Glomerular visceral epithelial cell (primary cell): ENCODE measurements at regions not wholly inside any gene's neighbourhood (a gene's known extent, or its start where the extent isn't known, plus 50 kb on each side); places are given as distances from the start of the nearest gene placed in this dataset.
A peak's percentile ranks its signal among the peaks of the same experiment; 100 is the strongest.

ENCODE experiments used
- DNase-seq: peaks from one replicate; pipeline ENCODE4 v3.0.0-alpha.2; 2016; ENCODE audit errors: extremely low spot score

GRCh38 chr14:22477569-22478194 lies 111.3 kb downstream of the DAD1 start:
- DNase-seq, result no peak

GRCh38 chr14:22476887-22477286 lies 112.1 kb downstream of the DAD1 start:
- no peak for DNase-seq

DNA sequence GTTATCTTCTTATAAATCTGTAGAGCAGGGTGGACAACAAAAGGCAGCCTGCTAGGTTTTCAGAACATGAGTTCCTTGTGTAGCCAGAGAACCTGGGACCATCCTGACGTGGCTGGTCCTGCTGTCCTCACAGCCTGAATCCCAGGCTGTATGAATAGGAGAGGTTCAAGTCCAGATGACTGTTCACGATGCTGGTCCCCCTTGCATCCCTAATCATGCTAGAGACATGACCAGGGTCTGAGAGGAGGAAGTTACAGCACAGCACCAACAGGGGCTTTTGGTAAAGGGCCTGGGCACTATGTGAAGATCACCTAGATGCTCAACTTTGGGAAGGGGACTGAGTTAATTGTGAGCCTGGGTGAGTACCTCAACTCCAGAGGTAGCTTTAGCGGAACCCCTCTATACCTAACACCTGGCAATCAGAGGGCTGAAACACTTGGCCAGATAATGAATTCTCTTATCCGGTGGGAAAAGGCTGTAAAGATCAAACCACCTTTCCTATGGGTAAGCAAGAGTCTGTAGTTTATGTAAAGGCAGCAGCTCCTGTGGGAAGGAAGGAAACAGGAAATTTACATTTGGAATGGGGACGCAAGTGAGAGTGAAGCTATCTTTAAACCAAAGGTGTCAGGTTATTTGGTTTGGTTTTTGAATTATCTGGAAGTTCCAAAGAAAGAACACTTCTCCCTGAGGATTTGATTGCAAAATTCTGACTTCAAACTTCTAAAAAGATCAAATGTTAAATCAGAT lies 112.8 kb downstream of the DAD1 start:
- DNase-seq, result no peak

DNA sequence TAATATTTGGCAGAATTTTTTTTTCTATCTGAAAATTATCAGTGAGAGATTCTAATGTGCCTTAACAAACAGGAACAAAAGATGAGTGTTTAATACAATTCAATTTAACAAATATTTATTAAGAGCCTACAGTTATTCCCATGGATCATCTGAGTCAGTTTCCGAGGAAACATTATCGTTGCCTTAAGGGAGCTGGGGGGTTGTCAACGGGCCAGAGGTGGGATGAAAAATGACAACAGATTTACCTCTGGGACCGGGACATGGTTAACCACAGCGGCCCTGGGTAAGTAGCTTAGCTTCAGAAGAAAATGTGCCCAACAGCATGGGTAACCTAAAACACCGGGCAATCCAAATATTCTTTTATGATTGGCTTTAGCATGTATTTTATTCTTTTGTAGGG lies 113.6 kb downstream of the DAD1 start:
- DNase-seq, result no peak

GRCh38 chr14:22474730-22475351 lies 114.2 kb downstream of the DAD1 start:
- DNase-seq, result peak; percentile 17

DNA sequence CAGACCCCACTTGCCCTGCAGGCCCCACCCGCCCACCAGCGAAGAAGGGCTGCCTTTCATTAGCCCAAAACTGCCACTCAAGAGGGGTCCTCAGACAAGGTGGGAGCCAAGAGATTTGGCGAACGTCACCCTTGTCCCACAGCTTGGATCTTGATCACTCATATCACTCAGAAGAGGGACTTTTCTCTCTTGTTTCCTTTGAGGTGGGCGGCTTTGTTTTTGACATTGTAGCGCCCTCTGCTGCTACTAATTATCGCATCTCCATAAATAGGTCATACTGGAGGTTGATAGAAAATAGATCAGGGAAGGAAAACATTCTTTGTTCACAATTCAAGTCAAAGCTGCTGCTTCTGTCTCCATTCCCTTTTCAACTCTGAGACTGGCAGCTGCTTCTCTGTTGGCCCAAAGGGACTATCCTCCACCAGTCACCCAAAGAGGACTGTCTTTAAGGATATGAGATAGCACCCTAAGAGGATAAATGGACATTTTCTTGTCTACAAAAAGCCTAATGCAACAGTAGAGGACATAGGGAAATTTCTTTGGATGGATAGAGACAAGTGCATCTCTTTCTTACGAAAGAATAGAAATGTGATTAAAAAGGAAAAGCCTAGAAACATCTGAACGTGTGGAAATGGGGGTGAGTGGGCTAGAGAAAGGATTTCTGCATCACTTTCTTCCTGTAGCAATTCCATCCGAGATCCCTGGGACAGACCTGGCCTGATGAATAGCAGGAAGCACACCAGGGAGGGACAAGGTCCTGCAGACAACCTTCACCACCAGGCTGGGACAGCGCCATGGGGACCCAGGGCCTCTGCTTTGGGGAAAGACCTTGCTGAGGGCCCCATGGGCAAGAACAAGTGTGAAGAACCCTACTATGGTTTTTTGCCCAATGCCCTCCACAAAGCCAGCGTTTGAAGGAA lies 115.8 kb downstream of the DAD1 start:
- peak; percentile 60 for DNase-seq

GRCh38 chr14:22472466-22472865 lies 116.6 kb downstream of the DAD1 start:
- DNase-seq, result no peak

GRCh38 chr14:22471545-22472121 lies 117.4 kb downstream of the DAD1 start:
- peak; percentile 73 for DNase-seq

GRCh38 chr14:22469538-22470303 lies 119.3 kb downstream of the DAD1 start:
- DNase-seq, result no peak

GRCh38 chr14:22468830-22469229 lies 120.2 kb downstream of the DAD1 start:
- no peak for DNase-seq

GRCh38 chr14:22466491-22466890 lies 122.5 kb downstream of the DAD1 start:
- DNase-seq, result peak; percentile 10

- peak; percentile 53 for DNase-seq
Measured at GRCh38 chr14:22465201-22465840, 123.7 kb downstream of the DAD1 start.

DNA sequence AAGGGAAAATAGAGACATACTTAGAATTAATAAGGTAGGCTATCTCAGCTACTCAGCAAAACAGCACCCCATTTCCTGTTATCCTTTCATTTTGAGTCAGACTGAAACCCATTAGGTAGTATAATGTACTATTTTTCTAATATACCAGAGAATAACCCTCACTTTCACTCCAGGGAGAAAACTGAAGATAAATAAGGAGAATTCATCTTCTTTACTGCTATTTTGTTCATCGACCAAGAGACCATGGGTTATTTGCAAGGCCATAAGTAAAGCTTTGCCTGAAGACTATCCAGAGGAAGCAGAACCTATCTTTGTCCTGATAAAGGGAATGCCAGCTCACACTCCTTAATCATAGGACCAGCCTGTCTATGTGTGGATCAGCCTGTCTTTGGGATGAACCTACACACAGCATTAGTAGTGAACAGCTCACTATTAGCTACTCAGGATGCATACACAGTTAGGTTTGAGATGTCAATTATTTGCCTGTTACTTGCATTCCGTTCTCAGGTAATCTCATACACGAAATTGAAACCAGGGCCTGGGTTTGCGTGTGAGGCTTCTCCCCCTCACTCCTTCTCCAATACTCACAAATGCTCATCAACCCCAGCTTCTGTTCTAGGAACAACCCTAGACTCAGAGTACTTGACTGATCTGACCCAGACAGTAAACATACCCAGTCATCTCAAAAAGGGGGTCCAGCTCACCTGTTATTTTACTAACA lies 124.4 kb downstream of the DAD1 start:
- no peak for DNase-seq

- DNase-seq, result no peak
Measured at GRCh38 chr14:22463763-22464173, 125.3 kb downstream of the DAD1 start.

DNA sequence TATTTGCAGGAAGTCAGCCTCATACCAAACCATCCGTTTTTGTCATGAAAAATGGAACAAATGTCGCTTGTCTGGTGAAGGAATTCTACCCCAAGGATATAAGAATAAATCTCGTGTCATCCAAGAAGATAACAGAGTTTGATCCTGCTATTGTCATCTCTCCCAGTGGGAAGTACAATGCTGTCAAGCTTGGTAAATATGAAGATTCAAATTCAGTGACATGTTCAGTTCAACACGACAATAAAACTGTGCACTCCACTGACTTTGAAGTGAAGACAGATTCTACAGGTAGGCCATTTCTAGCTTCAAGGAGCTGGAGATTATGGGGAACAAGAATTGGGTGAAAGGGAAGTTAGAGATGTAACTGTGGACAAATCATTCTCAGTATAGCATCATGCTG lies 126.1 kb downstream of the DAD1 start:
- DNase-seq, result no peak

DNA sequence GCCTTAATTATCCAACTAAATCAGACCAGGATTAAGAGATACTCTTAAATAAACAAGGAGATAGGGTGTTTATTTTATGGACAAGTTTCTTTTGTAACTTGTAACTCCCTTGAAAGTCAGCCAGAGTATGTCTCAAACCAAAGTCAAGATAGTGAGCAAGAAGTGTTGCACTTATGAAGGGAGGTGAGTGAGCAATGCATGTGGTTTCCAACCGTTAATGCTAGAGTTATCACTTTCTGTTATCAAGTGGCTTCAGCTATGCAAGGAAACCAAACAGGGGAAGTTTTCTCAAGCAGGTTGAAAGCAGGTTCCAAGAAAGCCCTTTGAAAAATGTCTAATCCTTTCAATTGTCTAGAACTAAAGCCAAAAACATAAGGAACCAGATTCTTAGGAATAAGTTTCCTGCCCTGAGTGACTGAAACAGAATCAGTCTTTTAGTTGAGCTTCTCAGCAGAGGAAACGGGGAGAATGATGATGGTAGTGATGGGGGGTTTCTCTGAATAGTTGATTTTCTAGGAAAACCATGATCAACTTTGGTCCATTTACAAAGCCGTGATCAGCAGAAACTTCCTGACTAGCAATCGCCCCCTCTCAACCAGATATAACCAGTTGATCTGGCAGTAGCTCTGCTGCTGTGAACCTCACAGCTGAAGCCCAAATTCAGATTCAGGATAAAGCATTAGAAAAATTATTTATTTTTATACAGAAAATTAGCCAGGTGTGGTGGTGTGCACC lies 128.4 kb downstream of the DAD1 start:
- peak; percentile 8 for DNase-seq

- DNase-seq, result no peak
Measured at GRCh38 chr14:22458737-22459136, 130.3 kb downstream of the DAD1 start.

DNA sequence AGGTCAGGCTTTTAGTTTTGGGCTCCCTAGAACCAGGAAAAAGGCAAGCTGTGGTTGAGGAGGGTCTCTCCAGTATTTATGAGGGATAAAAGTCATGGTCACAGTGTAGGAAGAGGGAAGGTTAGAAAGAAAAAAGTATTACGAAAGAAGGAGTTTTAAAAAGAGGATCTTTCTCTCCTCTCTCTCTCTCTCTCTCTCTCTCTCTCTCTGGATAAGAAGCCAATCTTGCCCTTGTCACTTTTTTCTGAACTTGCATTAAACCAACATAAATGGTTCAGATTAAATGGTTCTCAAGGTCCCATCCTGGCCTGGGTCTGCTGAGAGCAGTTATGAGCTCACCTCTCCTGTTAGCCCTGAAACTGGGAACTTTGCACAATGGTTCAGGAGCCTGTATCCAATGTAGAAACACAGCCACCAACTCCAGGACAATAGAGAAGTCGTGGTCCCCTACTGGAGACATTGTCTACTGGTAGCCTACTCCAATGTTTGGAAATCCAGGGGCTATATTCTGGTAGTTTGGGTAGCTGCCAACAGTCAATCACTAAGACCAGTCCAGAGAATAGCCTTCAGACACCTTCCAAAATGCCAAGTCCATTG lies 131.9 kb downstream of the DAD1 start:
- DNase-seq, result no peak

GRCh38 chr14:22456421-22456820 lies 132.6 kb downstream of the DAD1 start:
- DNase-seq, result no peak
